ENCODE measurements at regions not wholly inside any gene's neighbourhood (a gene's known extent, or its start where the extent isn't known, plus 50 kb on each side); places are given as distances from the start of the nearest gene placed in this dataset.

DNA sequence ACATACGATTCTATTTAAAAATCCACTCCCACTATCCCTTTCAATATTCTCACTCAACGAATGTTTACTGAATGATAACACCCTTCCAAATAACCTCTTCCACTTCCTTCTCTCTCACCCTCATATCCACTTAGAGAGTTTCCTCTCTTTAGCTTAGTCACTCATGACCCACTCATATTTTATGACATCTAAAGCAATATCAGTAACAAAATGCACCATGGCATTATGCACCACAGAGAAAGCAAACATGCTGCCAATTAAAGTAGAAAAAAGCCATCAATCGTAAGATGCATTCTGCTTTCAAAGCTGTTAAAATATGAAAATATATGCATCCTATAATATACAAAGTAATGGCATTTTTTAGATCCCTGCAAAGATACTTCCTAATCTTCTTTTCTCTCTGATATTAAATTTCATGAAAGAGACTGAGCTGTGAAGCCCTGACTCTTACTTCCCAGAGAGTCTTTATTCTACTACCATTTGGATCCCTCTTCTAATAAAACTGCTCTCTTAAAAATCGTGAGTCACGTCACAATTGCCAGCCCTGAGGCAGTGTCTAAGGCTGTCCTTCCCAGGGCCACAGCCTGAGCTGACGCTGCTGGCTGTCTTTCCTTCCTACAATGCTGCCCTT, 283.0 kb upstream of the KLF6 start:
- TF ChIP-seq, protein P1, sequence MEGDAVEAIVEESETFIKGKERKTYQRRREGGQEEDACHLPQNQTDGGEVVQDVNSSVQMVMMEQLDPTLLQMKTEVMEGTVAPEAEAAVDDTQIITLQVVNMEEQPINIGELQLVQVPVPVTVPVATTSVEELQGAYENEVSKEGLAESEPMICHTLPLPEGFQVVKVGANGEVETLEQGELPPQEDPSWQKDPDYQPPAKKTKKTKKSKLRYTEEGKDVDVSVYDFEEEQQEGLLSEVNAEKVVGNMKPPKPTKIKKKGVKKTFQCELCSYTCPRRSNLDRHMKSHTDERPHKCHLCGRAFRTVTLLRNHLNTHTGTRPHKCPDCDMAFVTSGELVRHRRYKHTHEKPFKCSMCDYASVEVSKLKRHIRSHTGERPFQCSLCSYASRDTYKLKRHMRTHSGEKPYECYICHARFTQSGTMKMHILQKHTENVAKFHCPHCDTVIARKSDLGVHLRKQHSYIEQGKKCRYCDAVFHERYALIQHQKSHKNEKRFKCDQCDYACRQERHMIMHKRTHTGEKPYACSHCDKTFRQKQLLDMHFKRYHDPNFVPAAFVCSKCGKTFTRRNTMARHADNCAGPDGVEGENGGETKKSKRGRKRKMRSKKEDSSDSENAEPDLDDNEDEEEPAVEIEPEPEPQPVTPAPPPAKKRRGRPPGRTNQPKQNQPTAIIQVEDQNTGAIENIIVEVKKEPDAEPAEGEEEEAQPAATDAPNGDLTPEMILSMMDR (IDR thresholded peaks at IDR 0.05) = no peak
- TF ChIP-seq POLR2A (IDR thresholded peaks at IDR 0.05) = no peak

Data from thyroid gland (tissue), 4 donors.